Lung (tissue), 11 donors: ENCODE measurements at regions not wholly inside any gene's neighbourhood (a gene's known extent, or its start where the extent isn't known, plus 50 kb on each side); places are given as distances from the start of the nearest gene placed in this dataset.

Experiments used
- ATAC-seq: fragments of 200-7000 bp; cut with Tn5 transposase; one replicate; pipeline ENCODE4 v1.9.1; 2020; ENCODE audit warnings: moderate number of reproducible peaks; ENCODE audit not compliant: insufficient read depth, low FRiP score
- DNase-seq, 3 donors: peaks; one replicate each; pipeline ENCODE4 v3.0.0-alpha.2; 2013 to 2017
- H3K27ac ChIP-seq, 2 donors: one replicate each; pipeline ENCODE4 v1.5.1; 2013; ENCODE audit warnings: mild to moderate bottlenecking in 2 of 2, moderate library complexity in 2 of 2, control low read depth in 1 of 2, inconsistent platforms in 1 of 2, low read depth in 1 of 2, low read length in 1 of 2
- H3K27me3 ChIP-seq, 3 donors: one replicate each; pipeline ENCODE4 v1.5.1; 2013; ENCODE audit warnings: low read length in 2 of 3; ENCODE audit not compliant: control insufficient read depth in 3 of 3, insufficient read depth in 3 of 3
- H3K36me3 ChIP-seq, 4 donors: one replicate each; pipeline ENCODE4 v1.5.1; 2013; ENCODE audit warnings: low read length in 4 of 4, mild to moderate bottlenecking in 1 of 4, moderate library complexity in 1 of 4; ENCODE audit not compliant: control insufficient read depth in 4 of 4, insufficient read depth in 4 of 4
- H3K4me1 ChIP-seq, 5 donors: one replicate each; pipeline ENCODE4 v1.5.1; 2013; ENCODE audit warnings: low read length in 5 of 5, mild to moderate bottlenecking in 2 of 5, moderate library complexity in 1 of 5; ENCODE audit not compliant: control insufficient read depth in 5 of 5, insufficient read depth in 5 of 5
- H3K4me3 ChIP-seq: one replicate; pipeline ENCODE4 v1.5.1; 2013; ENCODE audit warnings: mild to moderate bottlenecking, control low read depth, moderate library complexity
- H3K9ac ChIP-seq, 2 donors: one replicate each; pipeline ENCODE4 v1.5.1; 2013; ENCODE audit warnings: low read length in 2 of 2, control low read depth in 1 of 2; ENCODE audit not compliant: insufficient read depth in 1 of 2
- H3K9me3 ChIP-seq, 4 donors: one replicate each; pipeline ENCODE4 v1.5.1; 2013; ENCODE audit warnings: low read length in 3 of 4, mild to moderate bottlenecking in 1 of 4, moderate library complexity in 1 of 4; ENCODE audit not compliant: control insufficient read depth in 4 of 4, insufficient read depth in 3 of 4
- CTCF ChIP-seq: IDR thresholded peaks from 2 replicates; pipeline ENCODE4 v1.5.1; 2012; ENCODE audit warnings: mild to moderate bottlenecking; ENCODE audit errors: control extremely low read depth, extremely low read depth
- WGBS, 2 donors: extraction: QIAGEN DNeasy Blood & Tissue Kit; methylation state at CpG; one replicate each; pipeline ENCODE4 v1.1.7; 2013; 5-methylcytosine and 5-hydroxymethylcytosine counted together
- donor health status: control.
- donor health status: control.
- donor health status: Bipolar disorder and iron deficiency.
- donor health status: healthy.
- donor health status: DM: yes; HTN: yes; CAD: no.

- 75 to 88% methylated on average over 5 of the region's 5 CpGs for WGBS, 2 donors
- DNase-seq: peak; percentile 25 to 88 (median 85)
These were observed 189.5 kb downstream of the IBTK start for GRCh38 chr6:82057846-82058554.

GRCh38 chr6:82056567-82056966, 191.0 kb downstream of the IBTK start:
- Histone ChIP-seq H3K36me3 (no peaks in the 10 kb centered on the region), H3K9ac (no peak overlapping the region), H3K4me3 (no peak overlapping the region), H3K27ac (no peak overlapping the region), H3K9me3 (no peaks in the 10 kb centered on the region), H3K4me1 (peaks cover 0 to 11% (median 6%) of the 10 kb centered on the region in 5 donors), H3K27me3 (no peaks in the 10 kb centered on the region)
- no peak for DNase-seq
- WGBS, 2 donors: 88 to 92% methylated on average over 1 of the region's 1 CpG
- ATAC-seq: no peak
- TF ChIP-seq CTCF: no peak

More at GRCh38 chr6:82057846-82058554, 189.5 kb downstream of the IBTK start:
- ATAC-seq: no peak
- Histone ChIP-seq H3K27me3 (no peaks in the 10 kb centered on the region), H3K27ac (no peak overlapping the region), H3K9ac (no peak overlapping the region), H3K4me3 (no peak overlapping the region), H3K36me3 (no peaks in the 10 kb centered on the region), H3K9me3 (no peaks in the 10 kb centered on the region), H3K4me1 (peaks cover 0 to 11% (median 6%) of the 10 kb centered on the region in 5 donors)
- no peak for TF ChIP-seq CTCF

- no peak for DNase-seq
- H3K27me3 ChIP-seq: no peaks in the 10 kb centered on the region
- no peak for TF ChIP-seq CTCF
- no peak overlapping the region for H3K4me3 ChIP-seq
- no peaks in the 10 kb centered on the region for H3K36me3 ChIP-seq
- H3K4me1 ChIP-seq: no peaks in the 10 kb centered on the region
- ATAC-seq: no peak
- H3K27ac ChIP-seq: no peak overlapping the region
- 86 to 92% methylated on average over 6 of the region's 6 CpGs for WGBS, 2 donors
- H3K9ac ChIP-seq: no peak overlapping the region
- H3K9me3 ChIP-seq: no peaks in the 10 kb centered on the region
These were observed 201.4 kb downstream of the IBTK start for GRCh38 chr6:82045965-82046756.
